ENCODE measurements at regions not wholly inside any gene's neighbourhood (a gene's known extent, or its start where the extent isn't known, plus 50 kb on each side); places are given as distances from the start of the nearest gene placed in this dataset.

GRCh38 chr19:31527443-31527842, 178.2 kb upstream of the TSHZ3 start:
- Histone ChIP-seq H3K4me1 (ENCODE audit: control insufficient read depth, low read length) (no peaks in the 10 kb centered on the region), H3K4me3 (ENCODE audit: low read length) (no peak overlapping the region), H3K36me3 (ENCODE audit: control insufficient read depth, low read length) (no peaks in the 10 kb centered on the region), H3K79me2 (ENCODE audit: control insufficient read depth, low read length) (no peaks in the 10 kb centered on the region), H3F3A (ENCODE audit: control insufficient read depth, insufficient read depth) (no peaks in the 10 kb centered on the region), H3K27ac (ENCODE audit: low read depth, low read length) (no peak overlapping the region), H3K27me3 (ENCODE audit: control insufficient read depth, low read length) (no peaks in the 10 kb centered on the region), H3K4me2 (ENCODE audit: low read length) (no peak overlapping the region), H4K20me1 (ENCODE audit: control insufficient read depth, insufficient read depth, low read depth, low read length) (no peaks in the 10 kb centered on the region), H3K9me3 (ENCODE audit: control insufficient read depth, insufficient read depth, low read length) (peaks cover 12% of the 10 kb centered on the region; the same call in 1 of the 2 replicates), H3K9me2 (replicated peaks; ENCODE audit: control insufficient read depth, low read length) (no peaks in the 10 kb centered on the region)
- TF ChIP-seq, protein P1, sequence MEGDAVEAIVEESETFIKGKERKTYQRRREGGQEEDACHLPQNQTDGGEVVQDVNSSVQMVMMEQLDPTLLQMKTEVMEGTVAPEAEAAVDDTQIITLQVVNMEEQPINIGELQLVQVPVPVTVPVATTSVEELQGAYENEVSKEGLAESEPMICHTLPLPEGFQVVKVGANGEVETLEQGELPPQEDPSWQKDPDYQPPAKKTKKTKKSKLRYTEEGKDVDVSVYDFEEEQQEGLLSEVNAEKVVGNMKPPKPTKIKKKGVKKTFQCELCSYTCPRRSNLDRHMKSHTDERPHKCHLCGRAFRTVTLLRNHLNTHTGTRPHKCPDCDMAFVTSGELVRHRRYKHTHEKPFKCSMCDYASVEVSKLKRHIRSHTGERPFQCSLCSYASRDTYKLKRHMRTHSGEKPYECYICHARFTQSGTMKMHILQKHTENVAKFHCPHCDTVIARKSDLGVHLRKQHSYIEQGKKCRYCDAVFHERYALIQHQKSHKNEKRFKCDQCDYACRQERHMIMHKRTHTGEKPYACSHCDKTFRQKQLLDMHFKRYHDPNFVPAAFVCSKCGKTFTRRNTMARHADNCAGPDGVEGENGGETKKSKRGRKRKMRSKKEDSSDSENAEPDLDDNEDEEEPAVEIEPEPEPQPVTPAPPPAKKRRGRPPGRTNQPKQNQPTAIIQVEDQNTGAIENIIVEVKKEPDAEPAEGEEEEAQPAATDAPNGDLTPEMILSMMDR (IDR thresholded peaks at IDR 0.05; ENCODE audit: low read depth, low read length, poor library complexity, severe bottlenecking): no peak
- no peak for TF ChIP-seq EZH2phosphoT487 (IDR thresholded peaks at IDR 0.05; ENCODE audit: borderline replicate concordance, low read length)

- H3K9me2 ChIP-seq (replicated peaks; ENCODE audit: control insufficient read depth, low read length): no peaks in the 10 kb centered on the region
- no peaks in the 10 kb centered on the region for H4K20me1 ChIP-seq (ENCODE audit: control insufficient read depth, insufficient read depth, low read depth, low read length)
- H3K79me2 ChIP-seq (ENCODE audit: control insufficient read depth, low read length): no peaks in the 10 kb centered on the region
- no peaks in the 10 kb centered on the region for H3K27me3 ChIP-seq (ENCODE audit: control insufficient read depth, low read length)
- H3K36me3 ChIP-seq (ENCODE audit: control insufficient read depth, low read length): no peaks in the 10 kb centered on the region
- no peak overlapping the region for H3K4me3 ChIP-seq (ENCODE audit: low read length)
- H3K27ac ChIP-seq (ENCODE audit: low read depth, low read length): no peak overlapping the region
- TF ChIP-seq EZH2phosphoT487 (IDR thresholded peaks at IDR 0.05; ENCODE audit: borderline replicate concordance, low read length): no peak
- TF ChIP-seq, protein P1 (IDR thresholded peaks at IDR 0.05; ENCODE audit: low read depth, low read length, poor library complexity, severe bottlenecking): no peak
- no peaks in the 10 kb centered on the region for H3K4me1 ChIP-seq (ENCODE audit: control insufficient read depth, low read length)
- H3K4me2 ChIP-seq (ENCODE audit: low read length): no peak overlapping the region
- H3K9me3 ChIP-seq (ENCODE audit: control insufficient read depth, insufficient read depth, low read length): peaks cover 12% of the 10 kb centered on the region; the same call in 1 of the 2 replicates
- no peaks in the 10 kb centered on the region for H3F3A ChIP-seq (ENCODE audit: control insufficient read depth, insufficient read depth)
These were observed 179.0 kb upstream of the TSHZ3 start for GRCh38 chr19:31528261-31528660.

GRCh38 chr19:31529121-31529520, 179.9 kb upstream of the TSHZ3 start:
- no peaks in the 10 kb centered on the region for H3K9me2 ChIP-seq (replicated peaks; ENCODE audit: control insufficient read depth, low read length)
- TF ChIP-seq, protein P1 (IDR thresholded peaks at IDR 0.05; ENCODE audit: low read depth, low read length, poor library complexity, severe bottlenecking): no peak
- no peak for TF ChIP-seq EZH2phosphoT487 (IDR thresholded peaks at IDR 0.05; ENCODE audit: borderline replicate concordance, low read length)
- no peaks in the 10 kb centered on the region for H3K27me3 ChIP-seq (ENCODE audit: control insufficient read depth, low read length)
- no peaks in the 10 kb centered on the region for H3K36me3 ChIP-seq (ENCODE audit: control insufficient read depth, low read length)
- H4K20me1 ChIP-seq (ENCODE audit: control insufficient read depth, insufficient read depth, low read depth, low read length): no peaks in the 10 kb centered on the region
- no peak overlapping the region for H3K4me3 ChIP-seq (ENCODE audit: low read length)
- H3K9me3 ChIP-seq (ENCODE audit: control insufficient read depth, insufficient read depth, low read length): peaks cover 12% of the 10 kb centered on the region; the same call in 1 of the 2 replicates
- H3F3A ChIP-seq (ENCODE audit: control insufficient read depth, insufficient read depth): no peaks in the 10 kb centered on the region
- no peak overlapping the region for H3K4me2 ChIP-seq (ENCODE audit: low read length)
- H3K79me2 ChIP-seq (ENCODE audit: control insufficient read depth, low read length): no peaks in the 10 kb centered on the region
- H3K4me1 ChIP-seq (ENCODE audit: control insufficient read depth, low read length): no peaks in the 10 kb centered on the region
- H3K27ac ChIP-seq (ENCODE audit: low read depth, low read length): no peak overlapping the region
